GM21529 (cell line): ENCODE measurements at regions not wholly inside any gene's neighbourhood (a gene's known extent, or its start where the extent isn't known, plus 50 kb on each side); places are given as distances from the start of the nearest gene placed in this dataset.

ENCODE experiments used
- ATAC-seq: cut with Tn5 transposase; IDR thresholded peaks from one replicate; pipeline ENCODE4 v1.9.1; 2021; ENCODE audit not compliant: unreplicated experiment

- ATAC-seq, result no peak
Observed at GRCh38 chr3:18127859-18128681, 297.1 kb downstream of the SATB1 start.

- ATAC-seq, result peak; percentile 95
Observed at GRCh38 chr3:18127174-18127858, 297.8 kb downstream of the SATB1 start.

DNA sequence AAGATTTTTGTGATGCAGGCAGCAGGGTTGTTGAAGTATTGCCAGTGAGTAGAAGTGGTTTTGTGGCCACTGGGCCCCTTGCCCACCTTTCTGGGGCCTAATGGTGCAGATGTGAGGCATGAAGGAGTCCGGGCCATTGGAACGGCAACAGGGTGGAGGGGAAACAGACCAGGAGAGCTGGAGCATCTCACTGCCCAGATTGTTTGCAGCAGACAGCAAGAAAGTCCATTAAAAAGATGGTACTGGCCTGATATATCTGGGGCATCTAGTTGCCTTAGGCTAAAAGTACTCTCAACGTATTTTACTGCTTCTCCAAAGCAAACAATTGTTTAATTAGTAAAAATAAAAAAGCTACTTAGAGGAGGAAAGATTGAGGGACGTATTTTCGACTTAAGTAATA lies 298.4 kb downstream of the SATB1 start:
- ATAC-seq, result no peak

GRCh38 chr3:18124501-18124900 lies 300.6 kb downstream of the SATB1 start:
- no peak for ATAC-seq

- no peak for ATAC-seq
Observed at GRCh38 chr3:18122264-18122663, 302.9 kb downstream of the SATB1 start.

GRCh38 chr3:18121020-18121419 lies 304.1 kb downstream of the SATB1 start:
- no peak for ATAC-seq

- no peak for ATAC-seq
Observed at GRCh38 chr3:18119866-18120265, 305.3 kb downstream of the SATB1 start.

DNA sequence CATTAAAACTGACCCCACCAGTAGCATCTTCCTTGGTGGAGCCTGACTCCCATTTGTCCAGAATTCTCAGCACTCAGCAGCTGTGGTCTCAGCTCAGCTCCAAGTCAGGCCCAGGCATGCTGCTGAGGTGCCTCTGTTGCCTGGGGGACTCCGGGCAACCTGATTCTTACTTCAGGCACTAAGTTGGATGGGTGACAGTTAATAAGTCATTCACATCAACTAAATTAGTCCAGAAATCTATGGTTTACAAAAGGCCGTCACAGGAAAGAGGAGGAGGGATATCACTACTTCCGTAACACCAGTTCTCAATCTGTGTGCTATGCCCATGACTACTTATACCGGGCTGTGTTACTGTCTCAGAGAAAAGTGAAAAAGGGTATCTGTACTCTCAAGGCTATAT lies 310.2 kb downstream of the SATB1 start:
- ATAC-seq, result no peak

DNA sequence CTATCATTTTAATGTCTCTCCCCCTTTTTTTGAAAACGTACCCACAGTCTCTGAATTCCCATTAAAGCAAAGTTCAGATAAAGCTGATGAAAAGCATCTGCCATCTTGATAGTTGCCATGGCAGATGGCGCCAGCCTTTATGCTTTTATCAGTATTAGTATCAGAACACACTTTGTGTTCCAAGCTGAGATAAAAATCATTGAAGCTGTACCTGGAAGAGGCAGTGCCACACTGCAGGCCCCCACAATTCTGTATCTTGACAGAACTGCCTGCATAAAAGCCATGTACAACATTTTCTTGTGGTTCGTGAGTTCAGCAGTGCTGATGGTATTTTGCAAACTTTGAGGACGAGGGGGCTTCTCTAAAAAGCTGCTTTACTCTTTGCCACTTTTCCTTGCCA lies 311.7 kb downstream of the SATB1 start:
- no peak for ATAC-seq

DNA sequence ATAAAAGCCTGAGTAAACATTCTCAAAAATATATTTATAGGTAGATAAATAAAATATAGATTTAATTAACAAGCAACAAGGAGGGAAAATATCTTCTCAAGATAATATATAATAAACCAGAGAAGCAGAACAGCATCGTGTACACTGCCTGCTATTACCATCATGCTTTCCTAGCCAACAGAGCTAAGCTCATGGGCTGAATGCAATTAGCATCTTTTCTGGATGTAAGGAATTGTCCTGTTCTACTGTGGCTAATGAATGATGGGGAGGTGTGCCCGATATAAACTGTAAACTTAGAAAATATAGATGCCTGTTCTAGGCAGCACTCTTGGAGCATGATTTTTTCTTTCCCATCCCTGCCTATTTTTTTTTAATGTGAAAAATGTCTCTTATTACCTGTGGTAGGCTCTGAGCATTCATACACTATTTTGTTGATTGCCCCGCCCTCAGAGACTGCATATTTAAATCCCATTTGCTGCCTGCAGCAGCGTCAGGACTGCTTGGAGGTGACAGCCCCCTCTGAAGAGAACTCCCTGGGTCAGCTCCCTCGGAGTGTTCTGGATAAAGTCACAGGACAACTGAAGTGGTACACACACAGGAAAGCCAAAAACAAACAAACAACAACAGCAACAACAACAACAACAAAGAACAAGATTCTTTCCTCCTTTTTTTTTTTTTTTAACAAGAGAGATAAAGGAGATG lies 312.3 kb downstream of the SATB1 start:
- no peak for ATAC-seq

DNA sequence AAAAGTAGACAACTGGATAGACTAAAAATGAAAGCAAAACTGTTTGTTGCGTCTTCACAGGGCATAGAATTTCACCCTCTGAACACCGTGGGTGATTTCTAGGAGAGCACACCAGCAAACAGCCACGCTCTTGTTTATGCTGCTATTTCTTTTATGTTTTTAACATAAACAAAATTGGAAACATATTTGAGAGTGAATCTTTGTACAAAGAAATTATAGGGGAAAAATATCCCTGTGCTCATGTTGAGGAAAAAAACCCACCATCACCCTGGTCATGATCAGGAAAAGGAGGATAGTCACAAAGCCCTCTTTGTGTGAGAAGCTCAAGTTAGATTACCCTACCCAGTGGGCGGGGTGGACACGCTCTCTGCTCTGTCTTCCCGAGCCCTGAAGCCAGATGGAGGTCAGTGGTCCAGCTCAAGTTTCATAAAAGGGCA lies 313.3 kb downstream of the SATB1 start:
- peak; percentile 87 for ATAC-seq

DNA sequence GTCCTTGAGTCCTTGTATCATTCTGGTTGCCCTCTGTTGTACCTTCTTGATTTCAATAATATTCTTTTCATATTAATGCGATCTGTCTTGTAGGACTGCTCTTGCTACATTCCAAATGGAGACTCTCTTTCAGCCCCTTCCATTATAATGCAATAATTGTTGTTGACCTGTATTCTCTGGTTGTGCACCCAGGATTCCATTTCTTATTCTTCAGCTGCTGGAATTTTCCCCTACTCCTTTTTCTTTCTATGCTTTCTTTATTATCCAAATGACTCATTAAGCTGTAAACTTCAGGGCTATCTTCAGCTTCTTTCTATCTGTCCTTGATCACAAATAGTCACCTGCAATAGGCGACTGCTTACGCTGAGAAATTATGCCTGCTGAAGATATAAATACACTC lies 321.5 kb downstream of the SATB1 start:
- ATAC-seq, result no peak

DNA sequence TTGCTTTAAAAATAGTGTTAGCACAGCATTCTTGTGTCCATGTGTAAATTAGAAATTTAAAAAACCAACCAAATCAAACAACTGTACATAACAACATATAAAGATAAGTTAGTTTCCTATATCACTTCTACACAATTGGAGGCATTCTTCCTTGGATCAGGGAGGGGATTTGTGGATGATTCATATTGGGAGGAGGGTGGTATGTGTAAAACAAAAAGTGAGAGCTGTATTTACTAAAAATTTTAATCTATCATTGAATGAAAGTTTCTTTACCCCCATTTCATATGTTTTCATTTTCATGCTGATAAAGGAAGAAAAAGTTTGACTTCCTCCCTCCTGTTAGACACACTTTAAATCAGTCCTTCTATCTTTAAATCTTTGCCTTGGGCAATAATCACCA lies 325.0 kb downstream of the SATB1 start:
- no peak for ATAC-seq

DNA sequence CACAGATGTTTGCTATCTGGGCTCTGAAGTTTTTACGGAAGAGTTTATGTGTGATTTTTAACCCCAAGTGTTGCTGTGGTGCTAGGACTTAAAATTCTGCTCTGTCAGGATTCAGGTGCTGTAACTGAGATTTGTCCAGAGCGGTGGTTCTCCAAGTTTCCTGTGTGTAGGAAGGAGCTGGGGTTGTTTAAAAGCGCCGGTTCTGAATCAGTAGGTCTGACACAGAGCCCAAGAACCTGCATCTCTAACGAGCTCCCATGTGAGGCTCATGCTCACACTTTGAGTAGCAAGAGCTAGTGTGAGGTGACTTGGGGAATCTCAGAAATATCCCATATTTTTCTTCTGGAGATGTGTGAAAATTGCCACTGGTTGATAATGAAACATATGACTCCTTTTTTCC lies 325.5 kb downstream of the SATB1 start:
- no peak for ATAC-seq

GRCh38 chr3:18098960-18099587 lies 326.1 kb downstream of the SATB1 start:
- no peak for ATAC-seq

DNA sequence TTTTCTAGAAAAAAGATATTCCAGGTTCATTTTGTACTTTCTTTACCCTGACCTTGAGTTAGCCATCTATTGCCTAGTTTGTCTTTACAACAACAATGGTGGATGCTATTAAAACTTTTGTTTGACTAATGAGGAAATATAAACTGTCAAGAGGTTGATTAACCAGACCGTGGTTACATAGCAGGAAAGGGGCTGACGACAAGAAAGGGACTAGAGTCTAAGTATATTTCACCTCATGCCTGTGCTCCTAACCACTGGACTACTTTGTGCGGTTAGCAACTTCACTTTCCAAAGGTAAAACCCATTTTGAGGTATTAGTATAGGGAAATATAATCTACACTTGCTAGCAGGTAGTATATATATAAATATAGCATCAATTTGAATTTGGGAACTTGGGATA lies 327.1 kb downstream of the SATB1 start:
- no peak for ATAC-seq

DNA sequence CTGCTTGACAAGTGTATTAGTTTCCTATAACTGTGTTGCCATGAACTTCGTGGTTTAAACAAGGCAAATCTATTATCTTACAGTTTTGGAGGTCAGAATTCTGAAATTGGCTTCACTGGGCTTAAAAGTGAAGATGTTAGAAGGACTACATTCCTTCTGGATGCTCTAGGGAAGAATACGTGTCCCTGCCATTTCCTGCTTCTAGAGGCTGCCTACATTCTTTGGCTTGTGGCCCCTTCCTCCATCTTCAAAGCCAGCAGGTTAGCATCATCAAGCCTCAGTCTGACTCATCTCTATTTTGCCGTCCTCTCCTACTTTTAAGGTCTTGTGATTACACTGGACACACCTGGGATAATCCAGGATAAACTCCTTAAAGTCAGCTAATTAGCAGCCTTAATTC lies 327.7 kb downstream of the SATB1 start:
- no peak for ATAC-seq

DNA sequence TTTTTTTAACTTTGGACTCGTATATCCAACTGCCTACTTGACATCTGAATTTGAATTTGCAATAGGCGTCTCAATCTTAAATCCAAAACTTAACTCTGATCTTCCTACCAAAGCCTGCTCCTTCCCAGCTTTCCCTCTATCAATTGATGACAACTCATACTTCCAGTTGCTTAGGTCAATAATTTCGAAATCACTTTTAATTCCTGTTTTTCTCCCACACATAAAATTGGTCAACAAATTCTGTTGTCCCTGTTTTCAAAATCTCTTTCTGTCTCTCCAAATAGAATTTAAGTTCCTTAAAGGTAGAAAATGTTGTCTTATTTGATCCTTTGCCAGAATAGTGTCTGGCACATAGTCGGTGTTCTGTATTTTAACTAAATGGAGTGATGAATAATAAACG lies 332.4 kb downstream of the SATB1 start:
- ATAC-seq, result no peak

- no peak for ATAC-seq
Observed at GRCh38 chr3:18090377-18090776, 334.8 kb downstream of the SATB1 start.

DNA sequence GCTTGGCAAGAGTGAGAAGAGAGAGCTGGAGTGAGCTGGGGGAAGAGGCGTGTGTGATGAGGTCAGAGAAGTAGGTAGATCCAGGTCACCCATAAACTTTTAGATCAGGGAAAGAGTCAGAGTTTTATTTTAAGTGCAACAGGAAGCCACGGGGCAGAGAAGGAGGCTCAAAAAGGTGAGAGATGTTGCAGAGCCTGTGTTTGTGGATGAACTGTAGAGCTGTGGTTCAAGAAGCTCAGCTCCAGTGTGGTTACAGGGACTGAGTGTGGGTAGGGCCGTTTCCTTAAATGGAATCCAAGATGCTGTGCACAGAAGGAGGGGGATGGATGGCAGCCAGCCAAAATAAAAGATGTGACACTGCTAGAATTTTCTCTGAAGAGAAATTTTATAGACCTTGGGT lies 337.2 kb downstream of the SATB1 start:
- no peak for ATAC-seq

- no peak for ATAC-seq
Observed at GRCh38 chr3:18086760-18087159, 338.4 kb downstream of the SATB1 start.
